Astrocyte (in vitro differentiated cells and primary cell): ENCODE measurements at regions not wholly inside any gene's neighbourhood (a gene's known extent, or its start where the extent isn't known, plus 50 kb on each side); places are given as distances from the start of the nearest gene placed in this dataset.

Experiments used
- DNase-seq: peaks from one replicate; pipeline ENCODE4 v3.0.0-alpha.2; 2010; ENCODE audit warnings: low read depth
- FAIRE-seq: peaks from 2 replicates; lab custom pipeline; 2011; peaks lifted over from hg19 to GRCh38; lab: Jason Lieb, UNC
- H2AFZ ChIP-seq: 2 replicates; pipeline ENCODE4 v1.6.0; 2012; ENCODE audit warnings: low read depth, low read length, inconsistent platforms
- H3K27ac ChIP-seq: 2 replicates; pipeline ENCODE4 v1.5.1; 2011; ENCODE audit warnings: low read depth, low read length, inconsistent platforms
- H3K27me3 ChIP-seq: 2 replicates; pipeline ENCODE4 v1.6.0; 2011; ENCODE audit warnings: low read length, inconsistent platforms; ENCODE audit not compliant: insufficient read depth
- H3K36me3 ChIP-seq: 2 replicates; pipeline ENCODE4 v1.5.1; 2011; ENCODE audit warnings: low read length, inconsistent platforms; ENCODE audit not compliant: insufficient read depth
- H3K4me1 ChIP-seq: 2 replicates; pipeline ENCODE4 v1.5.1; 2011; ENCODE audit warnings: low read length, inconsistent platforms; ENCODE audit not compliant: insufficient read depth
- H3K4me2 ChIP-seq: 2 replicates; pipeline ENCODE4 v1.6.0; 2012; ENCODE audit warnings: low read length, inconsistent platforms
- H3K4me3 ChIP-seq: 2 replicates; pipeline ENCODE4 v1.5.1; 2011; ENCODE audit warnings: low read depth, mild to moderate bottlenecking, low read length, inconsistent platforms; ENCODE audit not compliant: insufficient read depth
- H3K79me2 ChIP-seq: 2 replicates; pipeline ENCODE4 v1.6.0; 2012; ENCODE audit warnings: mild to moderate bottlenecking, low read length, inconsistent platforms; ENCODE audit not compliant: insufficient read depth
- H3K9ac ChIP-seq: 2 replicates; pipeline ENCODE4 v1.6.0; 2012; ENCODE audit warnings: mild to moderate bottlenecking, low read length, inconsistent platforms
- H3K9me3 ChIP-seq: 2 replicates; pipeline ENCODE4 v1.5.1; 2012; ENCODE audit warnings: low read depth, mild to moderate bottlenecking, low read length, inconsistent platforms; ENCODE audit not compliant: insufficient read depth
- H4K20me1 ChIP-seq: 2 replicates; pipeline ENCODE4 v1.6.0; 2012; ENCODE audit warnings: low read length, inconsistent platforms; ENCODE audit not compliant: insufficient read depth
- H3K27ac Mint-ChIP-seq: one replicate; pipeline ENCODE4 v1.8.0; 2021; ENCODE audit warnings: mild to moderate bottlenecking, mixed read lengths; ENCODE audit not compliant: unreplicated experiment
- H3K27me3 Mint-ChIP-seq: one replicate; pipeline ENCODE4 v1.8.0; 2021; ENCODE audit warnings: low read depth, mixed read lengths; ENCODE audit not compliant: unreplicated experiment
- H3K36me3 Mint-ChIP-seq: one replicate; pipeline ENCODE4 v1.8.0; 2021; ENCODE audit warnings: low read depth, mixed read lengths; ENCODE audit not compliant: unreplicated experiment
- H3K4me1 Mint-ChIP-seq: one replicate; pipeline ENCODE4 v1.8.0; 2021; ENCODE audit warnings: low read depth, mixed read lengths; ENCODE audit not compliant: unreplicated experiment
- H3K4me3 Mint-ChIP-seq: one replicate; pipeline ENCODE4 v1.8.0; 2021; ENCODE audit warnings: mild to moderate bottlenecking, moderate library complexity, mixed read lengths; ENCODE audit not compliant: unreplicated experiment
- H3K9me3 Mint-ChIP-seq: one replicate; pipeline ENCODE4 v1.8.0; 2021; ENCODE audit warnings: mild to moderate bottlenecking, mixed read lengths; ENCODE audit not compliant: unreplicated experiment
- EZH2 ChIP-seq: IDR thresholded peaks from 2 replicates; pipeline ENCODE4 v1.6.1; 2012; ENCODE audit warnings: mild to moderate bottlenecking, low read length, inconsistent platforms; ENCODE audit not compliant: insufficient read depth
- TF ChIP-seq, protein P1 (sequence below): IDR thresholded peaks from 2 replicates; pipeline ENCODE4 v1.5.1; 2011; ENCODE audit warnings: low read depth, mild to moderate bottlenecking, inconsistent platforms, low read length, moderate library complexity; ENCODE audit not compliant: insufficient read depth

DNA sequence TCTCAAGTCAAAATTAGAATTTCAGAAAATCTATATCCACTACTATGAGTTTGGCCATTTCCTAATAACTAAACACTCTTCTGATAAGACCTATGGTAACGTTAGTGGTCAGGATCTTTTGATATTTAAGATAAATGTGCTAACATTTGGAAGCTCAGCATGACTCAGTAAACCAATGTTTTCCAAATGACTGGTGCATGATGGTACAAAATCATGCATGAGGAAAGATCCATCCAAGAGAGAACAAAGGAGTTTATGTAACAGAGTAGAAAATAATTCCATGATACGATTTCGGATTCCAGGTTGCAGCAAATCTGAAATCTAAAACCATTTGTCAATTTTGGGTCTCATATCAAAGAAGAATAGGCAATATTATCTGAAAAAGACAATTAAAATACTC lies 279.2 kb downstream of the NSG2 start:
- H3K27ac ChIP-seq: no peak overlapping the region
- H3K4me2 ChIP-seq: no peak overlapping the region
- no peaks in the 10 kb centered on the region for H3K36me3 ChIP-seq
- no peak overlapping the region for H3K4me3 ChIP-seq
- no peak overlapping the region for H3K27ac Mint-ChIP-seq
- H3K36me3 Mint-ChIP-seq: peaks cover 5% of the 10 kb centered on the region
- no peak overlapping the region for H3K9ac ChIP-seq
- TF ChIP-seq, protein P1, sequence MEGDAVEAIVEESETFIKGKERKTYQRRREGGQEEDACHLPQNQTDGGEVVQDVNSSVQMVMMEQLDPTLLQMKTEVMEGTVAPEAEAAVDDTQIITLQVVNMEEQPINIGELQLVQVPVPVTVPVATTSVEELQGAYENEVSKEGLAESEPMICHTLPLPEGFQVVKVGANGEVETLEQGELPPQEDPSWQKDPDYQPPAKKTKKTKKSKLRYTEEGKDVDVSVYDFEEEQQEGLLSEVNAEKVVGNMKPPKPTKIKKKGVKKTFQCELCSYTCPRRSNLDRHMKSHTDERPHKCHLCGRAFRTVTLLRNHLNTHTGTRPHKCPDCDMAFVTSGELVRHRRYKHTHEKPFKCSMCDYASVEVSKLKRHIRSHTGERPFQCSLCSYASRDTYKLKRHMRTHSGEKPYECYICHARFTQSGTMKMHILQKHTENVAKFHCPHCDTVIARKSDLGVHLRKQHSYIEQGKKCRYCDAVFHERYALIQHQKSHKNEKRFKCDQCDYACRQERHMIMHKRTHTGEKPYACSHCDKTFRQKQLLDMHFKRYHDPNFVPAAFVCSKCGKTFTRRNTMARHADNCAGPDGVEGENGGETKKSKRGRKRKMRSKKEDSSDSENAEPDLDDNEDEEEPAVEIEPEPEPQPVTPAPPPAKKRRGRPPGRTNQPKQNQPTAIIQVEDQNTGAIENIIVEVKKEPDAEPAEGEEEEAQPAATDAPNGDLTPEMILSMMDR: no peak
- no peak for TF ChIP-seq EZH2
- H3K4me1 Mint-ChIP-seq: peaks cover 6% of the 10 kb centered on the region
- no peaks in the 10 kb centered on the region for H3K9me3 ChIP-seq
- H3K79me2 ChIP-seq: no peaks in the 10 kb centered on the region
- no peak overlapping the region for H3K4me3 Mint-ChIP-seq
- H3K4me1 ChIP-seq: peaks cover 12% of the 10 kb centered on the region
- H3K9me3 Mint-ChIP-seq: peaks cover 1% of the 10 kb centered on the region
- H3K27me3 Mint-ChIP-seq: peaks cover 31% of the 10 kb centered on the region
- no peaks in the 10 kb centered on the region for H4K20me1 ChIP-seq
- DNase-seq (peak; percentile 79), FAIRE-seq (peak; percentile 73)
- no peak overlapping the region for H2AFZ ChIP-seq
- peaks cover 13% of the 10 kb centered on the region for H3K27me3 ChIP-seq

DNA sequence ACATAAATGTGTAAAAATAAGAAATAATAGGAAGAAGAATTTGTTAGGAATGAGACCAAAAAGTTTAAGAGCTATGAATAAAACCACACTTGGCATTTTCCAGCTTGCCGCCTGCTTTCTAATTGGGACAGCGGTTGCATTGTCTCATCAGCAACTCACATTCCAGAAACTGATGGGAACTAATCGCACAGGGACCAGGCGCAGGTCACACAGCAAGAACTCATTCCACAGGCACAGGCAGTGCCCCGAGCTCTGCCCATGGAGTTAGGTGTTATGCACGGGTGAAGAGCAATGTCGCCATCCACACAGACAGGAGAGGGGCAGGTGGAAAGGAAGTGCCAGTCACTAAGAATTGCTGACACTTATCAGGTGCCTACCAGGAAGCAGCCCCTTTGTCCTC lies 279.9 kb downstream of the NSG2 start:
- no peaks in the 10 kb centered on the region for H3K9me3 ChIP-seq
- peaks cover 6% of the 10 kb centered on the region for H3K4me1 Mint-ChIP-seq
- no peak overlapping the region for H2AFZ ChIP-seq
- DNase-seq: peak; percentile 14
- no peak overlapping the region for H3K27ac ChIP-seq
- H3K27ac Mint-ChIP-seq: no peak overlapping the region
- H3K4me2 ChIP-seq: no peak overlapping the region
- H3K4me1 ChIP-seq: peaks cover 12% of the 10 kb centered on the region
- TF ChIP-seq, protein P1: no peak
- no peak overlapping the region for H3K9ac ChIP-seq
- peaks cover 33% of the 10 kb centered on the region for H3K27me3 Mint-ChIP-seq
- no peak overlapping the region for H3K4me3 ChIP-seq
- no peaks in the 10 kb centered on the region for H3K36me3 ChIP-seq
- H3K27me3 ChIP-seq: peaks cover 10% of the 10 kb centered on the region
- peaks cover 5% of the 10 kb centered on the region for H3K36me3 Mint-ChIP-seq
- no peak for FAIRE-seq
- H4K20me1 ChIP-seq: no peaks in the 10 kb centered on the region
- H3K79me2 ChIP-seq: no peaks in the 10 kb centered on the region
- no peak overlapping the region for H3K4me3 Mint-ChIP-seq
- H3K9me3 Mint-ChIP-seq: peaks cover 4% of the 10 kb centered on the region

DNA sequence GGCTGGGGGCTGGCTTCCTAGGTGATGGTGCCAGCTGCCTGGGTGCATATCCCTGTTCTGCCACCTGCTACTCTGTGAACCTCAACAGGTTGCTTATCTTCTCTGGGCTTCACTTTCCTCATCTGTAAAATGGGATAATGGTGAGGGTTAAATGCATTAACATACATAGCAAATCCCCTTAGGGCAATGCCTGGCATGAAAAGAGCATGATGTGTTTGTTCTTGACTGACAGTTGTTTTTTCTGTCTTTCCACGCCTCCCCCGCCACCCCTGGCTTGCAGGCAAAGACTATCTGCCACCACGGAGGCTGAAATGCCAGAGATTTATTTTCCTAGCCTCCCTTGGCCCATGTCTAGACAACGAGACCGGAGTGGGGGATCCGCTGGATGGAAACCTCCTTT lies 280.5 kb downstream of the NSG2 start:
- no peak overlapping the region for H2AFZ ChIP-seq
- no peak overlapping the region for H3K4me2 ChIP-seq
- H3K79me2 ChIP-seq: no peaks in the 10 kb centered on the region
- peaks cover 5% of the 10 kb centered on the region for H3K36me3 Mint-ChIP-seq
- H3K4me3 Mint-ChIP-seq: no peak overlapping the region
- H3K9me3 ChIP-seq: no peaks in the 10 kb centered on the region
- TF ChIP-seq, protein P1: no peak
- TF ChIP-seq EZH2: no peak
- FAIRE-seq (no peak), DNase-seq (no peak)
- no peaks in the 10 kb centered on the region for H4K20me1 ChIP-seq
- H3K27me3 ChIP-seq: peaks cover 10% of the 10 kb centered on the region
- no peak overlapping the region for H3K27ac Mint-ChIP-seq
- H3K9ac ChIP-seq: no peak overlapping the region
- H3K4me3 ChIP-seq: no peak overlapping the region
- peaks cover 12% of the 10 kb centered on the region for H3K4me1 ChIP-seq
- no peaks in the 10 kb centered on the region for H3K36me3 ChIP-seq
- H3K27me3 Mint-ChIP-seq: peaks cover 33% of the 10 kb centered on the region
- H3K27ac ChIP-seq: no peak overlapping the region
- peaks cover 6% of the 10 kb centered on the region for H3K4me1 Mint-ChIP-seq
- H3K9me3 Mint-ChIP-seq: peaks cover 4% of the 10 kb centered on the region
